ENCODE measurements at regions not wholly inside any gene's neighbourhood (a gene's known extent, or its start where the extent isn't known, plus 50 kb on each side); places are given as distances from the start of the nearest gene placed in this dataset.

DNA sequence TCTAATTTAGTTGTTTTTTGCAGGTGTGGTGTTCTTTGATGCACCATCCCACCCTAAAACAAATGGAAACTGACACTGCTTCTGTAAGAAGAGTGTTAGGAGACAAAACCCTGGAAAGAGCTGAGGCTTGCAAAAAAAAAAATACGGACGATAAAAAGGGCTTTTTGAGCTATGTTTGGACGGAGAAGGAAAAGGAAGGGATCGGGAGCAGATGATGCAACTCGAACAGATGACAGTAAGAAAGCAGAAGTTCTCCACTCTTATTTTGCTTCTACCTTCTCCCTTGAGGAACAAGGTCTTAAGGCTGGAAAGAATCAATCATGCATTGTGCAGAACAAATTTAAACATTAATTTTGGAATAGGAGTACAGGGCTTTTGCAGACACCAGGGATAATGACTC is 136.7 kb downstream of the MAF start:
- no peak for DNase-seq (ENCODE audit: low read depth)
- H3K4me3 ChIP-seq (ENCODE audit: low read depth, low read length): no peak overlapping the region
- TF ChIP-seq, protein P1, sequence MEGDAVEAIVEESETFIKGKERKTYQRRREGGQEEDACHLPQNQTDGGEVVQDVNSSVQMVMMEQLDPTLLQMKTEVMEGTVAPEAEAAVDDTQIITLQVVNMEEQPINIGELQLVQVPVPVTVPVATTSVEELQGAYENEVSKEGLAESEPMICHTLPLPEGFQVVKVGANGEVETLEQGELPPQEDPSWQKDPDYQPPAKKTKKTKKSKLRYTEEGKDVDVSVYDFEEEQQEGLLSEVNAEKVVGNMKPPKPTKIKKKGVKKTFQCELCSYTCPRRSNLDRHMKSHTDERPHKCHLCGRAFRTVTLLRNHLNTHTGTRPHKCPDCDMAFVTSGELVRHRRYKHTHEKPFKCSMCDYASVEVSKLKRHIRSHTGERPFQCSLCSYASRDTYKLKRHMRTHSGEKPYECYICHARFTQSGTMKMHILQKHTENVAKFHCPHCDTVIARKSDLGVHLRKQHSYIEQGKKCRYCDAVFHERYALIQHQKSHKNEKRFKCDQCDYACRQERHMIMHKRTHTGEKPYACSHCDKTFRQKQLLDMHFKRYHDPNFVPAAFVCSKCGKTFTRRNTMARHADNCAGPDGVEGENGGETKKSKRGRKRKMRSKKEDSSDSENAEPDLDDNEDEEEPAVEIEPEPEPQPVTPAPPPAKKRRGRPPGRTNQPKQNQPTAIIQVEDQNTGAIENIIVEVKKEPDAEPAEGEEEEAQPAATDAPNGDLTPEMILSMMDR (conservative IDR thresholded peaks at IDR 0.05; ENCODE audit: low read depth, low read length): no peak

DNA sequence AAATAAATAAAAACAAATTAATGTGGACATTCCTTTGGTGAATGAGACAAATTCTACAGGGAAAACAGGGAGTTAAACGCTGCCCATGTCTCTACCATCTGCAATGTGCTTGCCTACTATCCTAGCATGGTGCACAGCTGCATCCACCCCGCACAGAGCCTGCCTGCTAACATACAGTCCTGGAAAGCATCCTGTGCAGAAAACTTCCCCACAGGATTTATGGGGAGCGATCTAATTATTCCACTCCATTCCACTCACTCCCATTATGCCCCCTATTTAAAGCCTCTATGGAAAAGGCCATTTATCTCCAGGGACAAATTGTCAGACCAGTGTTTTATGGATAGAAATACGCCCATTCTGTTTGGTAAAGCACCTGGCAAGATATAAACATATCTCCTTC is 144.5 kb downstream of the MAF start:
- DNase-seq (ENCODE audit: low read depth): no peak
- no peak overlapping the region for H3K4me3 ChIP-seq (ENCODE audit: low read depth, low read length)
- TF ChIP-seq, protein P1 (conservative IDR thresholded peaks at IDR 0.05; ENCODE audit: low read depth, low read length): no peak

DNA sequence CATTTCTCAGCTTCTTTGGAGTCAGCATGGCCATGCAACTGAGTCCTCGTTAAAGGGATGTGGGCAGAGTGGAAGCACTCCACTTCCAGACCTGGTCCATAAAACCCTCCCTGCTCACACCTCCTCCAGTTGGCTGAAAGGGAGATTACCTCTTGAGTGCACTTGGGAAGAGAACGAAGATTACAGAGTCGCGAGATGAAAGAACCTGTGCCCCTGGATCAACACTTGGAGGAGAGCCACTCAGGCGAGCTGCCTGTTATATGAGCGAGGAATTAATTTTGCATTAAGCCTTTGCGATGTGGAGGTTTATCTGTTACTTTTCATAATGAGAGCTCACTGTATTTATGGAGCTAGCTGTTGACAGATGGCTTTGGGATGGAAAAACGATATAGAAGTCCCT is 147.9 kb downstream of the MAF start:
- TF ChIP-seq, protein P1 (conservative IDR thresholded peaks at IDR 0.05; ENCODE audit: low read depth, low read length): no peak
- no peak for DNase-seq (ENCODE audit: low read depth)
- H3K4me3 ChIP-seq (ENCODE audit: low read depth, low read length): no peak overlapping the region

DNA sequence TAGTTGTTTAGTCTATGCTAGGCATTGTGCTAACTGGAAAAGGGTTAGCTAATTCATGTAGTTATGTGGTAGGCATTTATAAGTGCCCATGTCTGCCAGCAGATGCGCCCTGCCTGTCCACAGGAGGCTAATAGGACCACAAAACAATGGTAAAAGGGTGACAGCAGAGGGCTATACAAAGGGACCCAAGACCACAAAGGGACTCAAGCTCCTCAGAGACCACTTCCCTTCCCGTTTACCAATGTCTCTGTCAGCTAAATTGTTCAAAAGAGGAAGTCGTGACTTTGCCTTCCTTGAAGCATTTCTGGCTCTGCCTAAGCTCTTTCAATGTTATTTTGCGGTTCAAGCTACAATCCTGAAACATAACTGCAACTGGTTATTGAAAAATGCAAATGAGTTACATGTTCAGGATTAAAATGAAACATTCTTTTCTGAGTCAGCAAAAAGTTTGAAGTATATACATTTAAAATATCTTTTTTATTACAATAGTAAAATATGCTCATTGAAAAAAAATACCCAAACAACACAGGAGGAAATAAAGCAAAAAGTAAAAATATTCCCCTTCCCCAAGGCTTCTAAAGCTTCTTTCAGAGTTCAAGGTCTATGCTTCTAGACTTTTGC is 149.2 kb downstream of the MAF start:
- H3K4me3 ChIP-seq (ENCODE audit: low read depth, low read length): no peak overlapping the region
- DNase-seq (ENCODE audit: low read depth): no peak
- TF ChIP-seq, protein P1 (conservative IDR thresholded peaks at IDR 0.05; ENCODE audit: low read depth, low read length): no peak

DNA sequence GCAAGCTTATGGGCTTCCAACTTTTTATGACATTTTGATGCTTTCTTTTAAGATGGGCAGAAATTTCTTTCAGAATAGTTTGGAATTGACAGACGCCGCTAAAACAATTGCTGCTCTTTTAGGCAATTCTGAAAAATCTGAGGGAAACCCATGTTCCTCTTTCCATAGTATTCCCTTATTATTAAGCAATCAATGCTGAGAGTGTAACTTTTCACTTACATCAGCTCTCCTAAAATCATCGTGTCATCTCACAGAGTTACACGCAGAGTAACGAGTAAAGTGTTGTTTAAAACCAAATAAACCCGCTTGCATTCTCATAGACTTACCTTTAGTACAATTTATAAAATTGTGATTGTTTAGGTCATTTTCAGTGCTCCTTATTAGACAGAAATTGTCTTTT is 150.6 kb downstream of the MAF start:
- DNase-seq (ENCODE audit: low read depth): no peak
- no peak overlapping the region for H3K4me3 ChIP-seq (ENCODE audit: low read depth, low read length)
- TF ChIP-seq, protein P1 (conservative IDR thresholded peaks at IDR 0.05; ENCODE audit: low read depth, low read length): no peak

DNA sequence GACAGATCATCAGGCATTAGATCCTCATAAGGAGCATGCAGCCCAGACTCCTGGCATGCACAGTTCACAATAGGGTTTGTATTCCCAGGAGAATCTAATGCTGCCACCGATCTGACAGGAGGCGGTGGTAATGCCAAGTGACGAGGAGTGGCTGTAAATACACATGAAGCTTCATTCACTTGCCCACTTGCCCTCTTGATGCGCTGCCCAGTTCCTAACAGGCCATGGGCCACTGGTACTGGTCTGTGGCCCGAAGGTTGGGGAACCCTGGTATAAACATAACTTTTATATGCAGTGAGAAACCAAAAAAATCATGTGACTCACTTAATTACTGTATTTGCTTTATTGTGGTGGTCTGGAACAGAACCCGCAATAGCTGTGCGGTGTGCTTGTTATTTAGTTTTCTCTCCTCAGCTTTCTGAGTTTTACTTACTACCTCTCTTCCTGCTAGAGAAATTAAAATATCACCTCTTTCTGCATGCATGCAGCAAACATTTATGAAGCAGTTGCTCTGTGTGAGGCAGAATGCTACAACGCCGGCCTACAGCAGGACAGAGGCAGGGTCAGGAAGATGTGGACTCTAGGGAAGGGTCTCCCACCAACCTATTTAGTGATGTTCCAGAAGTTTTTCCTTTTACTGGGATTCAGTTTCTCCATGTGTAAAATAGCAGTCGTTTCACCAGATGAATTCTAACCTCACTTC is 151.3 kb downstream of the MAF start:
- DNase-seq (ENCODE audit: low read depth): no peak
- H3K4me3 ChIP-seq (ENCODE audit: low read depth, low read length): no peak overlapping the region
- TF ChIP-seq, protein P1 (conservative IDR thresholded peaks at IDR 0.05; ENCODE audit: low read depth, low read length): no peak

DNA sequence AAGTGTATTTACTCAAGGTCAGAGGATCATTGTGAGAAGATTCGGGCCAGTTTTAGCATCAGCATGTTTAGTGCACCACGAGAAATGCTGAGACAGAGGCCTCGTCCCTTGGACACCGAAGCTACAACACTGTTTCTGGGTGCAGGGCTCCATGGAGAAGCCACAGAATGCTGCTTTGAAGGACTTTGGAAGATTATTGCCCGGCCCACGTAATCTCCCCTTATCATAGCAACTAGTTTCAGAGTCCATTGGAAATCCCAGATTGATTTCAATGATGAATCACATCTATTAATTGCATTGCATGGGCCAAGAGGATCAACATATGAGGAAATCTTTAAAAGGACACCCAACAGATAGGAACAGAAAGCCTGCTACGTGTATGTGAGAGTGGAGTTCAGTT is 156.0 kb downstream of the MAF start:
- TF ChIP-seq, protein P1 (conservative IDR thresholded peaks at IDR 0.05; ENCODE audit: low read depth, low read length): no peak
- DNase-seq (ENCODE audit: low read depth): no peak
- no peak overlapping the region for H3K4me3 ChIP-seq (ENCODE audit: low read depth, low read length)

All from epithelial cell of proximal tubule (primary cell).